ENCODE measurements at regions not wholly inside any gene's neighbourhood (a gene's known extent, or its start where the extent isn't known, plus 50 kb on each side); places are given as distances from the start of the nearest gene placed in this dataset. TPM values are rescaled to one million over a fixed set of nuclear protein-coding genes. Genes with fewer than 3 reads are reported as not detected.

DNA sequence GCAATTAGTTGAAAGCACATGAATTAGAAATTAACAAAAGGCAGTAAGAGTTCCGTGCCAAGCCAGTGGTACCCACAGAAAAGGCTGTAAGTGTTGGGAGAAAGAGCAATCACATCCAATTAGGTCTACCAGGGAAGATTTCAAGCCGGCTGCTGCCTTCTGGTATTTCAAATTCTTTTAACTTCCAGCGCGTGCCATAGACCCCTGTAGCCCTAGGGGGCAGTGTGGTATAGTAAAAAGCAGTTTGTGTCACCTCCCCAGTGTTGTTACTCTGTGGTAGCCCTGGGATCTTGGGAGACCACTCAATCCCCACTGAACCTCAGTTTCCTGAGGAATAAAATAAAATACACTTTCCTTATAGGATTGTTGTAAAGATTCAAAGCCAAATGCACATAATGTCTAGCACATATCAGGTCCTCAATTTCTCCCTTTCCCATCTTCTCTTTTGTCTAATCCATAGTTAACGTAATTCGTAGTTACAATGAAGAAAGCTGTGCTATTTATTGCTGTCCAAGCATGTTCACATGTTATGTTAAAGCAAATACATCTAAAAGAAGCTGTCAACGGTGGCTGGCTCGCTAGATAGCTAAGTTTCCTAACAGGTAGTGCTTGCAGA is 230.2 kb downstream of the TDRD3 start:
- ChIA-PET CTCF (no interaction called here), POLR2A (no interaction called here)
- no peaks in the 10 kb centered on the region for H3K9me3 ChIP-seq (ENCODE audit: control insufficient read depth in 1 of 2, insufficient read depth in 1 of 2, low read length in 2 of 2)
- intact Hi-C loops (cut with DNase I, micrococcal nuclease), result no loop called here
- H3K4me3 ChIP-seq (ENCODE audit: low read length), result no peak overlapping the region
- H3K4me3 Mint-ChIP-seq, result no peak overlapping the region
- TF ChIP-seq, protein P1, sequence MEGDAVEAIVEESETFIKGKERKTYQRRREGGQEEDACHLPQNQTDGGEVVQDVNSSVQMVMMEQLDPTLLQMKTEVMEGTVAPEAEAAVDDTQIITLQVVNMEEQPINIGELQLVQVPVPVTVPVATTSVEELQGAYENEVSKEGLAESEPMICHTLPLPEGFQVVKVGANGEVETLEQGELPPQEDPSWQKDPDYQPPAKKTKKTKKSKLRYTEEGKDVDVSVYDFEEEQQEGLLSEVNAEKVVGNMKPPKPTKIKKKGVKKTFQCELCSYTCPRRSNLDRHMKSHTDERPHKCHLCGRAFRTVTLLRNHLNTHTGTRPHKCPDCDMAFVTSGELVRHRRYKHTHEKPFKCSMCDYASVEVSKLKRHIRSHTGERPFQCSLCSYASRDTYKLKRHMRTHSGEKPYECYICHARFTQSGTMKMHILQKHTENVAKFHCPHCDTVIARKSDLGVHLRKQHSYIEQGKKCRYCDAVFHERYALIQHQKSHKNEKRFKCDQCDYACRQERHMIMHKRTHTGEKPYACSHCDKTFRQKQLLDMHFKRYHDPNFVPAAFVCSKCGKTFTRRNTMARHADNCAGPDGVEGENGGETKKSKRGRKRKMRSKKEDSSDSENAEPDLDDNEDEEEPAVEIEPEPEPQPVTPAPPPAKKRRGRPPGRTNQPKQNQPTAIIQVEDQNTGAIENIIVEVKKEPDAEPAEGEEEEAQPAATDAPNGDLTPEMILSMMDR (IDR thresholded peaks at IDR 0.05), result no peak
- H3K9me3 Mint-ChIP-seq, result no peaks in the 10 kb centered on the region
- H3K27ac Mint-ChIP-seq, result no peak overlapping the region
- H3K27ac ChIP-seq (ENCODE audit: low read depth in 1 of 2, low read length in 2 of 2), result no peak overlapping the region
- H3K36me3 Mint-ChIP-seq (ENCODE audit: low read depth), result no peaks in the 10 kb centered on the region
- DNase-seq, result no peak
- H3K27me3 Mint-ChIP-seq, result peaks cover 24% of the 10 kb centered on the region
- no peaks in the 10 kb centered on the region for H3K27me3 ChIP-seq (ENCODE audit: control insufficient read depth in 1 of 2, insufficient read depth in 2 of 2, low read length in 2 of 2)
- no peak for ATAC-seq (ENCODE audit: poor library complexity)
- H3K4me1 Mint-ChIP-seq (ENCODE audit: low read depth), result no peaks in the 10 kb centered on the region
- no peaks in the 10 kb centered on the region for H3K36me3 ChIP-seq (ENCODE audit: insufficient read depth, low read length)
- H3K4me1 ChIP-seq (ENCODE audit: insufficient read depth, low read length), result no peaks in the 10 kb centered on the region

Small RNA genes lying in the stretch of these regions (microRNA-seq; reads per million reads assigned to microRNA genes)
- not detected for gene MIR3169 (ENCODE audit: borderline microRNAs expressed, borderline replicate concordance)
